PFSK-1 (cell line): ENCODE measurements at regions not wholly inside any gene's neighbourhood (a gene's known extent, or its start where the extent isn't known, plus 50 kb on each side); places are given as distances from the start of the nearest gene placed in this dataset.

Source experiments
- FOXP2 ChIP-seq: optimal IDR thresholded peaks from 2 replicates; pipeline ENCODE3; 2011; ENCODE audit warnings: borderline replicate concordance, control low read depth, inconsistent platforms; ENCODE audit not compliant: insufficient read depth; ENCODE audit errors: extremely low read length, extremely low read depth
- POLR2AphosphoS5 ChIP-seq: IDR thresholded peaks from 2 replicates; pipeline ENCODE4 v1.6.1; 2012; ENCODE audit warnings: low read depth, mild to moderate bottlenecking, control low read depth, low read length, moderate library complexity
- REST ChIP-seq, 2 experiments: IDR thresholded peaks; 2 replicates each; pipeline versions ENCODE4 v1.6.1 to v1.8.0; 2011 to 2012; ENCODE audit warnings: low read depth in 2 of 2, low read length in 2 of 2, control low read depth in 1 of 2, inconsistent platforms in 1 of 2, mild to moderate bottlenecking in 1 of 2, moderate library complexity in 1 of 2; ENCODE audit not compliant: insufficient read depth in 1 of 2
- SIN3A ChIP-seq: IDR thresholded peaks from 2 replicates; pipeline ENCODE4 v1.6.1; 2012; ENCODE audit warnings: mild to moderate bottlenecking, low read length, moderate library complexity, borderline replicate concordance; ENCODE audit not compliant: insufficient read depth
- TAF1 ChIP-seq: IDR thresholded peaks from 2 replicates; pipeline ENCODE4 v1.6.1; 2012; ENCODE audit warnings: low read length, control low read depth, borderline replicate concordance; ENCODE audit not compliant: insufficient read depth

- TF ChIP-seq SIN3A (no peak), FOXP2 (no peak), TAF1 (no peak), REST (IDR thresholded peaks at IDR 0.05; ENCODE audit: insufficient read depth in 1 of 2, low read depth in 2 of 2, low read length in 2 of 2) (no peak), POLR2AphosphoS5 (no peak)
Measured at GRCh38 chr12:115761784-115762183, 515.7 kb downstream of the MED13L start.

GRCh38 chr12:115760231-115760630, 517.3 kb downstream of the MED13L start:
- TF ChIP-seq FOXP2 (no peak), POLR2AphosphoS5 (no peak), SIN3A (no peak), TAF1 (no peak), REST (IDR thresholded peaks at IDR 0.05; ENCODE audit: insufficient read depth in 1 of 2, low read depth in 2 of 2, low read length in 2 of 2) (no peak)

- TF ChIP-seq TAF1: no peak
- no peak for TF ChIP-seq POLR2AphosphoS5
- TF ChIP-seq FOXP2: no peak
- no peak for TF ChIP-seq REST (IDR thresholded peaks at IDR 0.05; ENCODE audit: insufficient read depth in 1 of 2, low read depth in 2 of 2, low read length in 2 of 2)
- no peak for TF ChIP-seq SIN3A
Measured at GRCh38 chr12:115758877-115759620, 518.4 kb downstream of the MED13L start.

- TF ChIP-seq POLR2AphosphoS5 (no peak), TAF1 (no peak), SIN3A (no peak), REST (IDR thresholded peaks at IDR 0.05; ENCODE audit: insufficient read depth in 1 of 2, low read depth in 2 of 2, low read length in 2 of 2) (no peak), FOXP2 (no peak)
Measured at GRCh38 chr12:115758183-115758582, 519.3 kb downstream of the MED13L start.

- TF ChIP-seq SIN3A (no peak), REST (IDR thresholded peaks at IDR 0.05; ENCODE audit: insufficient read depth in 1 of 2, low read depth in 2 of 2, low read length in 2 of 2) (no peak), POLR2AphosphoS5 (no peak), TAF1 (no peak), FOXP2 (no peak)
Measured at GRCh38 chr12:115756804-115757203, 520.7 kb downstream of the MED13L start.
